A673 (cell line): ENCODE measurements at regions not wholly inside any gene's neighbourhood (a gene's known extent, or its start where the extent isn't known, plus 50 kb on each side); places are given as distances from the start of the nearest gene placed in this dataset.

Experiments
- BruUV-seq: library from RNA; stranded (reverse); fragments of 400-500 nt; replicated peaks from 2 replicates; lab custom pipeline; 2021; lab: Mats Ljungman, UMichigan
- CTCF ChIA-PET: fragments of 300-600 bp; sonication (Branson Sonifier 250); formaldehyde crosslinking; loops from one replicate; lab custom pipeline; 2022; ENCODE audit warnings: antibody characterized with exemption; lab: Charles Lee
- POLR2A ChIA-PET: fragments of 300-600 bp; sonication (Branson Sonifier 250); formaldehyde crosslinking; loops from one replicate; lab custom pipeline; 2022; ENCODE audit warnings: antibody characterized with exemption; ENCODE audit not compliant: low non-redundant PET; lab: Charles Lee
- DNase-seq: peaks from one replicate; pipeline ENCODE4 v3.0.0-alpha.2; 2015; ENCODE audit warnings: low spot score
- H3K27ac ChIP-seq: fragments of 200-600 bp; sonication (generic); 2 replicates; pipeline ENCODE4 v1.5.1; 2016; ENCODE audit warnings: mixed run types, low read depth, mild to moderate bottlenecking, mixed read lengths, antibody characterized with exemption, low read length; ENCODE audit not compliant: poor library complexity, severe bottlenecking
- H3K27me3 ChIP-seq: fragments of 200-600 bp; sonication (generic); replicated peaks from 2 replicates; pipeline ENCODE4 v1.6.1; 2017; ENCODE audit warnings: mixed run types, low read depth, mild to moderate bottlenecking, mixed read lengths, antibody characterized with exemption, low read length; ENCODE audit not compliant: insufficient read depth, poor library complexity
- H3K36me3 ChIP-seq: fragments of 200-600 bp; sonication (generic); 2 replicates; pipeline ENCODE4 v1.6.1; 2016; ENCODE audit warnings: mixed run types, mild to moderate bottlenecking, mixed read lengths, antibody characterized with exemption, low read length; ENCODE audit not compliant: insufficient read depth, poor library complexity, severe bottlenecking
- H3K4me1 ChIP-seq: fragments of 200-600 bp; sonication (generic); 2 replicates; pipeline ENCODE4 v1.6.1; 2017; ENCODE audit warnings: mixed run types, mild to moderate bottlenecking, mixed read lengths, antibody characterized with exemption, low read length; ENCODE audit not compliant: insufficient read depth, poor library complexity, severe bottlenecking
- H3K4me3 ChIP-seq: fragments of 200-600 bp; sonication (generic); 2 replicates; pipeline ENCODE4 v1.5.1; 2016; ENCODE audit warnings: low read depth, mixed run types, mild to moderate bottlenecking, mixed read lengths, low read length; ENCODE audit not compliant: poor library complexity, severe bottlenecking
- H3K9me3 ChIP-seq: fragments of 200-600 bp; sonication (generic); 2 replicates; pipeline ENCODE4 v1.6.1; 2016; ENCODE audit warnings: mixed run types, low read depth, mild to moderate bottlenecking, mixed read lengths, antibody characterized with exemption, low read length; ENCODE audit not compliant: poor library complexity, severe bottlenecking
- EZH2 ChIP-seq: fragments of 200-600 bp; sonication (generic); IDR thresholded peaks from 2 replicates; pipeline ENCODE4 v1.6.1; 2017; ENCODE audit warnings: borderline replicate concordance, low read depth, mild to moderate bottlenecking, mixed read lengths, antibody characterized with exemption, low read length; ENCODE audit not compliant: poor library complexity, severe bottlenecking
- intact Hi-C: fragments of 100-400 bp; cut with micrococcal nuclease; formaldehyde crosslinking; loops from one replicate; pipeline ENCODE4 v1.10.0; 2022; ENCODE audit not compliant: unreplicated experiment
- TF ChIP-seq, protein P1 (sequence below): fragments of 300-800, 200-600 bp; sonication (generic); conservative IDR thresholded peaks from 2 replicates; pipeline ENCODE4 v1.5.1; 2017; ENCODE audit warnings: low read depth, mild to moderate bottlenecking, antibody characterized with exemption, low read length, moderate library complexity, mixed read lengths

DNA sequence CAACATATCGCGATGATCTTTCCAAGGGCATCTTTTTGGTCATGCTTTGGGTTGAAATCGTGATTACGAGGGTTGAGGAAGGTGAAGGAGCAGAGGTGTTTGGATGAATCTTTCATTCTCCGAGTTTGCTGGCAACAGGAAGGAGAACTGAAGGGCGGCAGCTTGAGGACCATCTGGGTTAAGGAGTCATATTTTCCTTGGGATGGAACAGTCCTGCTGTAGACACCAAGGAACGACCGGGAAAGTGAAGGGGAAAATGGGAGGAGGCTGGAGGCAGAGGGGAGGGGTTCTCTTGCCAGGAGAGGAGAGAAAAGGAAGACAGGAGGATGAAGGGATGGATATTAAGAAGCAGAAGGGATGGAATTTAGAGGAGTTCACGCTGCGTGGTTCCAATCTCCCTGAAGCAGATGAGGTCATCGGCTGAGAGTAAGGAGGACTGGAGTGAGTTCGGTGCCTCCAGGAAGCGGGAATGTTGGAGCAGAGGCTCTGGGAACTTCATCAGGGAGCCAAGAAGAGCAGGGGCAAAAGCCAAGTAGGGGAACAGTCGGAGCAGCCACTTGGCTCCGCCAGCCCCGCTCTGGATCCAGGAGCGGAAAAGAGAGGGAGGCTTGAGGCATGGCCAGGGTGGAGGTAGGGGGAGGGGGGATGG, 116.6 kb upstream of the GALNT17 start:
- DNase-seq, result no peak
- TF ChIP-seq, protein P1, sequence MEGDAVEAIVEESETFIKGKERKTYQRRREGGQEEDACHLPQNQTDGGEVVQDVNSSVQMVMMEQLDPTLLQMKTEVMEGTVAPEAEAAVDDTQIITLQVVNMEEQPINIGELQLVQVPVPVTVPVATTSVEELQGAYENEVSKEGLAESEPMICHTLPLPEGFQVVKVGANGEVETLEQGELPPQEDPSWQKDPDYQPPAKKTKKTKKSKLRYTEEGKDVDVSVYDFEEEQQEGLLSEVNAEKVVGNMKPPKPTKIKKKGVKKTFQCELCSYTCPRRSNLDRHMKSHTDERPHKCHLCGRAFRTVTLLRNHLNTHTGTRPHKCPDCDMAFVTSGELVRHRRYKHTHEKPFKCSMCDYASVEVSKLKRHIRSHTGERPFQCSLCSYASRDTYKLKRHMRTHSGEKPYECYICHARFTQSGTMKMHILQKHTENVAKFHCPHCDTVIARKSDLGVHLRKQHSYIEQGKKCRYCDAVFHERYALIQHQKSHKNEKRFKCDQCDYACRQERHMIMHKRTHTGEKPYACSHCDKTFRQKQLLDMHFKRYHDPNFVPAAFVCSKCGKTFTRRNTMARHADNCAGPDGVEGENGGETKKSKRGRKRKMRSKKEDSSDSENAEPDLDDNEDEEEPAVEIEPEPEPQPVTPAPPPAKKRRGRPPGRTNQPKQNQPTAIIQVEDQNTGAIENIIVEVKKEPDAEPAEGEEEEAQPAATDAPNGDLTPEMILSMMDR, result no peak
- no peak for TF ChIP-seq EZH2
- Histone ChIP-seq H3K9me3 (peaks cover 15% of the 10 kb centered on the region), H3K27me3 (no peaks in the 10 kb centered on the region), H3K27ac (no peak overlapping the region), H3K4me3 (no peak overlapping the region), H3K36me3 (no peaks in the 10 kb centered on the region), H3K4me1 (no peaks in the 10 kb centered on the region)
- POLR2A ChIA-PET, result no interaction called here
- CTCF ChIA-PET, result no interaction called here
- no TSS peak for BruUV-seq
- intact Hi-C loops, result no loop called here

DNA sequence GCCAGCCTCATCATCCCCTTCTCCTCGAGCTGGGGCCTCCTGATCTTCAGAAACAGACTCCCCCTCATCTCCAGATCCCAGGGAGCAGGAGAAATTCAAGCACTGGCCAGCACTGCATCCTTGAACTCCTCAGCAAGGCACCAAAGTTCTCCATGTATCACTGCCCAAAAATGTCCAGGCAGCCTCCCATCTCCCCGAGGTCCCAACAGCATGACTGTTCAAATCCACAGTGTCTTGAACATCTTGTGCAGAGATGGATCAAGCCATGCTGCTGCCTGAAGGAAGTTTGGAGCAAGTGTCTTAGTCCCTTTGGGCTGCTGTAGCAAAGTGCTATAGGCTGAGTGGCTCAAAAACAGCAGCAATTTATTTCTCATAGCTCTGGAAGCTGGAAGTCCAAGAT, 115.5 kb upstream of the GALNT17 start:
- DNase-seq, result no peak
- no peak overlapping the region for H3K4me3 ChIP-seq
- H3K36me3 ChIP-seq, result no peaks in the 10 kb centered on the region
- H3K27ac ChIP-seq, result no peak overlapping the region
- H3K9me3 ChIP-seq, result peaks cover 15% of the 10 kb centered on the region
- no peaks in the 10 kb centered on the region for H3K27me3 ChIP-seq
- no peaks in the 10 kb centered on the region for H3K4me1 ChIP-seq
- TF ChIP-seq, protein P1, result no peak
- TF ChIP-seq EZH2, result no peak
- intact Hi-C loops, result no loop called here
- no TSS peak for BruUV-seq
- CTCF ChIA-PET, result no interaction called here
- POLR2A ChIA-PET, result no interaction called here

DNA sequence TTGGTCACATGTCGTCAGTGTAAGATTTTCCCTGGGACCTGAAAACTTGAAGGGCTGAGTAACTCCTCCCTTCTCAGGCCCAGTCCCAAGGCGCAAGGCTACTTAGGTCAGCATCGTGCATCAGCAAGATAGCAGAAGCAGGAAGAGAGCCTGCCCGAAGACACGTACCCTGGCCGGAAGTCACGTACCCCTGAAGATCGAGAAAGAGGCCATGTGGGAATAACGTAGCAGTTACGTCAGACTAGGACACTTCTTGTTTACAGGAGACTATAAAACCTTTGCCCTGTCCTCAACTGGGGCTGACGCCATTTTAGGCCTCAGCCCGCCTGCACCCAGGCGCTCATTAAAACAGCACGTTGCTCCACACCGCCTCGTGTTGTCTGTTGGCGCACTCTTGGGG, 114.3 kb upstream of the GALNT17 start:
- POLR2A ChIA-PET, result no interaction called here
- Histone ChIP-seq H3K9me3 (peaks cover 15% of the 10 kb centered on the region), H3K4me3 (no peak overlapping the region), H3K36me3 (no peaks in the 10 kb centered on the region), H3K27me3 (no peaks in the 10 kb centered on the region), H3K4me1 (no peaks in the 10 kb centered on the region), H3K27ac (no peak overlapping the region)
- no peak for DNase-seq
- CTCF ChIA-PET, result no interaction called here
- BruUV-seq, result no TSS peak
- TF ChIP-seq EZH2, result no peak
- TF ChIP-seq, protein P1, result no peak
- intact Hi-C loops, result no loop called here
